DOHH2 (cell line): ENCODE measurements at regions not wholly inside any gene's neighbourhood (a gene's known extent, or its start where the extent isn't known, plus 50 kb on each side); places are given as distances from the start of the nearest gene placed in this dataset.

Source experiments
- H3F3A ChIP-seq: fragments of 200-600 bp; sonication (generic), shearing (Covaris generic); 2 replicates; pipeline ENCODE4 v1.6.0; 2016; ENCODE audit warnings: antibody characterized with exemption, mild to moderate bottlenecking; ENCODE audit not compliant: control insufficient read depth, insufficient read depth
- H3K27ac ChIP-seq: fragments of 200-600 bp; sonication (generic); 2 replicates; pipeline ENCODE4 v1.5.1; 2014; ENCODE audit warnings: low read depth, mild to moderate bottlenecking, low read length, moderate library complexity
- H3K27me3 ChIP-seq: fragments of 200-600 bp; sonication (generic); 2 replicates; pipeline ENCODE4 v1.6.1; 2014; ENCODE audit warnings: mild to moderate bottlenecking, low read length, mixed read lengths; ENCODE audit not compliant: control insufficient read depth
- H3K36me3 ChIP-seq: fragments of 200-600 bp; sonication (generic); 2 replicates; pipeline ENCODE4 v1.6.1; 2014; ENCODE audit warnings: mild to moderate bottlenecking, low read length, moderate library complexity, mixed read lengths; ENCODE audit not compliant: control insufficient read depth
- H3K4me1 ChIP-seq: fragments of 200-600 bp; sonication (generic); 2 replicates; pipeline ENCODE4 v1.6.1; 2014; ENCODE audit warnings: mild to moderate bottlenecking, low read length, mixed read lengths; ENCODE audit not compliant: control insufficient read depth
- H3K4me2 ChIP-seq: fragments of 200-600 bp; sonication (generic); 2 replicates; pipeline ENCODE4 v1.6.0; 2014; ENCODE audit warnings: mild to moderate bottlenecking, low read length, moderate library complexity
- H3K4me3 ChIP-seq: fragments of 200-600 bp; sonication (generic); 2 replicates; pipeline ENCODE4 v1.5.1; 2014; ENCODE audit warnings: mild to moderate bottlenecking, low read length, mixed read lengths
- H3K79me2 ChIP-seq: fragments of 200-600 bp; sonication (generic); 2 replicates; pipeline ENCODE4 v1.6.1; 2014; ENCODE audit warnings: mild to moderate bottlenecking, low read length, mixed read lengths; ENCODE audit not compliant: control insufficient read depth
- H3K9me2 ChIP-seq: fragments of 200-600 bp; sonication (generic); replicated peaks from 2 replicates; pipeline ENCODE4 v1.6.1; 2014; ENCODE audit warnings: mild to moderate bottlenecking, low read length, mixed read lengths; ENCODE audit not compliant: control insufficient read depth
- H3K9me3 ChIP-seq: fragments of 200-600 bp; sonication (generic); 2 replicates; pipeline ENCODE4 v1.6.1; 2014; ENCODE audit warnings: antibody characterized with exemption, low read length, mixed read lengths; ENCODE audit not compliant: control insufficient read depth, insufficient read depth
- H4K20me1 ChIP-seq: fragments of 200-600 bp; sonication (generic); 2 replicates; pipeline ENCODE4 v1.6.0; 2014; ENCODE audit warnings: low read depth, mild to moderate bottlenecking, antibody characterized with exemption, low read length, moderate library complexity; ENCODE audit not compliant: control insufficient read depth, insufficient read depth
- CTCF ChIP-seq: fragments of 200-600 bp; sonication (generic); IDR thresholded peaks from one replicate; pipeline ENCODE4 v1.5.1; 2014; ENCODE audit warnings: antibody characterized with exemption, mild to moderate bottlenecking, low read depth, low read length; ENCODE audit not compliant: poor library complexity, severe bottlenecking
- EZH2phosphoT487 ChIP-seq: fragments of 200-600 bp; sonication (generic); IDR thresholded peaks from 2 replicates; pipeline ENCODE4 v1.6.1; 2017; ENCODE audit warnings: borderline replicate concordance, mild to moderate bottlenecking, antibody characterized with exemption, low read length, moderate library complexity, mixed read lengths

- Histone ChIP-seq H3K79me2 (no peaks in the 10 kb centered on the region), H3K9me2 (no peaks in the 10 kb centered on the region), H3K4me2 (no peak overlapping the region), H3K9me3 (no peaks in the 10 kb centered on the region), H3K36me3 (no peaks in the 10 kb centered on the region), H3K4me1 (peaks cover 48% of the 10 kb centered on the region), H4K20me1 (no peaks in the 10 kb centered on the region), H3K27me3 (no peaks in the 10 kb centered on the region), H3K27ac (no peak overlapping the region), H3F3A (0 out of 2 replicates have a peak, but pooled peaks cover 3% of the 10 kb centered on the region), H3K4me3 (no peak overlapping the region)
- TF ChIP-seq EZH2phosphoT487 (no peak), CTCF (no peak)
Measured at GRCh38 chr9:76560481-76560922, 101.5 kb downstream of the GCNT1 start.

GRCh38 chr9:76561050-76561713 lies 102.2 kb downstream of the GCNT1 start:
- H3K79me2 ChIP-seq: no peaks in the 10 kb centered on the region
- H3F3A ChIP-seq: 0 out of 2 replicates have a peak, but pooled peaks cover 3% of the 10 kb centered on the region
- no peaks in the 10 kb centered on the region for H4K20me1 ChIP-seq
- no peaks in the 10 kb centered on the region for H3K9me2 ChIP-seq
- no peaks in the 10 kb centered on the region for H3K36me3 ChIP-seq
- H3K4me1 ChIP-seq: peaks cover 48% of the 10 kb centered on the region
- peak overlapping the region; percentile 13 for H3K4me3 ChIP-seq
- no peaks in the 10 kb centered on the region for H3K27me3 ChIP-seq
- H3K27ac ChIP-seq: peak overlapping the region; percentile 23; the same call in 1 of the 2 replicates
- H3K9me3 ChIP-seq: no peaks in the 10 kb centered on the region
- TF ChIP-seq EZH2phosphoT487 (no peak), CTCF (no peak)
- peak overlapping the region; percentile 55 for H3K4me2 ChIP-seq
